ENCODE measurements at regions not wholly inside any gene's neighbourhood (a gene's known extent, or its start where the extent isn't known, plus 50 kb on each side); places are given as distances from the start of the nearest gene placed in this dataset.

GRCh38 chr10:6635784-6636183, 55.7 kb upstream of the PRKCQ start:
- Histone ChIP-seq H3K36me3 (ENCODE audit: control insufficient read depth in 1 of 2, insufficient read depth in 2 of 2, low read length in 2 of 2) (no peaks in the 10 kb centered on the region), H3K27ac (ENCODE audit: low read depth, low read length) (no peak overlapping the region), H3K9ac (ENCODE audit: low read length) (no peak overlapping the region), H3K79me2 (ENCODE audit: insufficient read depth, low read length) (no peaks in the 10 kb centered on the region), H3K4me2 (ENCODE audit: low read length) (no peak overlapping the region), H3K9me3 (ENCODE audit: control insufficient read depth in 1 of 2, insufficient read depth in 1 of 2, low read depth in 1 of 2, low read length in 2 of 2) (no peaks in the 10 kb centered on the region), H3K4me3 (replicated peaks in 1 of 2; ENCODE audit: low read depth in 1 of 2, low read length in 2 of 2) (no peak overlapping the region), H3K9me2 (ENCODE audit: insufficient read depth) (no peaks in the 10 kb centered on the region), H4K20me1 (ENCODE audit: insufficient read depth) (no peaks in the 10 kb centered on the region), H3K4me1 (ENCODE audit: control insufficient read depth in 1 of 2, insufficient read depth in 2 of 2, low read length in 2 of 2) (no peaks in the 10 kb centered on the region), H2AFZ (ENCODE audit: low read depth, low read length, poor library complexity, severe bottlenecking) (no peak overlapping the region), H3K27me3 (ENCODE audit: insufficient read depth, low read length) (peaks cover 46% of the 10 kb centered on the region)
- intact Hi-C loops (cut with micrococcal nuclease) = no loop called here
- RAD21 ChIA-PET (ENCODE audit: low non-redundant PET in 1 of 2, low total read pairs in 2 of 2, uncharacterized antibody in 2 of 2, unreplicated experiment in 2 of 2) = no interaction called here
- TF ChIP-seq CTCF (IDR thresholded peaks at IDR 0.05 in 2 of 3, conservative IDR thresholded peaks at IDR 0.05 in 1 of 3; ENCODE audit: borderline replicate concordance in 1 of 3, insufficient read depth in 1 of 3, low read depth in 2 of 3, low read length in 2 of 3) = no peak
- TF ChIP-seq, protein P1, sequence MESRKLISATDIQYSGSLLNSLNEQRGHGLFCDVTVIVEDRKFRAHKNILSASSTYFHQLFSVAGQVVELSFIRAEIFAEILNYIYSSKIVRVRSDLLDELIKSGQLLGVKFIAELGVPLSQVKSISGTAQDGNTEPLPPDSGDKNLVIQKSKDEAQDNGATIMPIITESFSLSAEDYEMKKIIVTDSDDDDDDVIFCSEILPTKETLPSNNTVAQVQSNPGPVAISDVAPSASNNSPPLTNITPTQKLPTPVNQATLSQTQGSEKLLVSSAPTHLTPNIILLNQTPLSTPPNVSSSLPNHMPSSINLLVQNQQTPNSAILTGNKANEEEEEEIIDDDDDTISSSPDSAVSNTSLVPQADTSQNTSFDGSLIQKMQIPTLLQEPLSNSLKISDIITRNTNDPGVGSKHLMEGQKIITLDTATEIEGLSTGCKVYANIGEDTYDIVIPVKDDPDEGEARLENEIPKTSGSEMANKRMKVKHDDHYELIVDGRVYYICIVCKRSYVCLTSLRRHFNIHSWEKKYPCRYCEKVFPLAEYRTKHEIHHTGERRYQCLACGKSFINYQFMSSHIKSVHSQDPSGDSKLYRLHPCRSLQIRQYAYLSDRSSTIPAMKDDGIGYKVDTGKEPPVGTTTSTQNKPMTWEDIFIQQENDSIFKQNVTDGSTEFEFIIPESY (IDR thresholded peaks at IDR 0.05; ENCODE audit: extremely low read depth, insufficient replicate concordance, low read length) = no peak
- POLR2A ChIA-PET = no interaction called here
- ATAC-seq = no peak
- CTCF ChIA-PET = no interaction called here
- BruUV-seq (replicated peaks) = no TSS peak
- no peak for DNase-seq (ENCODE audit: low read depth, low spot score)

Data from HCT116 (cell line).